ENCODE measurements at regions not wholly inside any gene's neighbourhood (a gene's known extent, or its start where the extent isn't known, plus 50 kb on each side); places are given as distances from the start of the nearest gene placed in this dataset.
"Not testable (repeated sequence)": the region's sequence is repeated elsewhere in the genome, so short reads cannot be mapped to it uniquely, and the experiment has no call there.

GRCh38 chr9:12425878-12426864 is 267.0 kb upstream of the TYRP1 start:
- H3K36me3 ChIP-seq (ENCODE audit: control insufficient read depth, insufficient read depth, low read length): no peaks in the 10 kb centered on the region

GRCh38 chr9:12439267-12439666 is 253.9 kb upstream of the TYRP1 start:
- Histone ChIP-seq H3K9me3 (ENCODE audit: control insufficient read depth, insufficient read depth, low read depth, low read length) (no peaks in the 10 kb centered on the region), H3K27ac (ENCODE audit: low read length) (no peak overlapping the region), H3K36me3 (ENCODE audit: control insufficient read depth, insufficient read depth, low read length) (no peaks in the 10 kb centered on the region), H3K27me3 (ENCODE audit: control insufficient read depth, insufficient read depth, low read length) (no peaks in the 10 kb centered on the region), H3K4me1 (ENCODE audit: control insufficient read depth, insufficient read depth, low read length) (no peaks in the 10 kb centered on the region), H3K4me3 (ENCODE audit: low read depth in 2 of 2, low read length in 2 of 2) (no peak overlapping the region)
- POLR2A ChIA-PET: no interaction called here
- intact Hi-C loops (cut with micrococcal nuclease; ENCODE audit: unreplicated experiment): no loop called here
- in situ Hi-C loops (cut with HindIII; ENCODE audit: low pct_unique_long_range_greater_than_20kb, low sequenced_read_pairs): no loop called here
- CTCF ChIA-PET: no interaction called here
- DNase-seq (ENCODE audit: low read depth, low spot score) (no peak), ATAC-seq (no peak)
- BruUV-seq (replicated peaks): no TSS peak
- TF ChIP-seq REST (IDR thresholded peaks at IDR 0.05; ENCODE audit: insufficient read depth in 1 of 2, low read depth in 2 of 2, low read length in 1 of 2) (no peak), TCF7L2 (IDR thresholded peaks at IDR 0.05; ENCODE audit: low read depth, low read length) (no peak), POLR2AphosphoS5 (IDR thresholded peaks at IDR 0.05; ENCODE audit: low read depth, low read length) (no peak), SIN3A (IDR thresholded peaks at IDR 0.05; ENCODE audit: borderline replicate concordance, insufficient read depth, low read depth, low read length) (no peak), CTCF (IDR thresholded peaks at IDR 0.05) (no peak)

More at GRCh38 chr9:12425878-12426864, 267.0 kb upstream of the TYRP1 start:
- intact Hi-C loops (cut with micrococcal nuclease; ENCODE audit: unreplicated experiment) (no loop called here), in situ Hi-C loops (cut with HindIII; ENCODE audit: low pct_unique_long_range_greater_than_20kb, low sequenced_read_pairs) (no loop called here)
- BruUV-seq (replicated peaks): no TSS peak
- no peaks in the 10 kb centered on the region for H3K4me1 ChIP-seq (ENCODE audit: control insufficient read depth, insufficient read depth, low read length)
- H3K4me3 ChIP-seq (ENCODE audit: low read depth in 2 of 2, low read length in 2 of 2): no peak overlapping the region
- no peak for DNase-seq (ENCODE audit: low read depth, low spot score)
- ATAC-seq: no peak
- H3K27ac ChIP-seq (ENCODE audit: low read length): no peak overlapping the region
- H3K27me3 ChIP-seq (ENCODE audit: control insufficient read depth, insufficient read depth, low read length): no peaks in the 10 kb centered on the region
- H3K9me3 ChIP-seq (ENCODE audit: control insufficient read depth, insufficient read depth, low read depth, low read length): no peaks in the 10 kb centered on the region
- CTCF ChIA-PET: no interaction called here
- POLR2A ChIA-PET: no interaction called here
- no peak for TF ChIP-seq POLR2AphosphoS5 (IDR thresholded peaks at IDR 0.05; ENCODE audit: low read depth, low read length)
- no peak for TF ChIP-seq TCF7L2 (IDR thresholded peaks at IDR 0.05; ENCODE audit: low read depth, low read length)

GRCh38 chr9:12441080-12441479 is 252.1 kb upstream of the TYRP1 start:
- BruUV-seq (replicated peaks); ATAC-seq; in situ Hi-C loops (cut with HindIII; ENCODE audit: low pct_unique_long_range_greater_than_20kb, low sequenced_read_pairs); POLR2A ChIA-PET; intact Hi-C loops (cut with micrococcal nuclease; ENCODE audit: unreplicated experiment); H3K27me3 ChIP-seq (ENCODE audit: control insufficient read depth, insufficient read depth, low read length); CTCF ChIA-PET; H3K27ac ChIP-seq (ENCODE audit: low read length); H3K9me3 ChIP-seq (ENCODE audit: control insufficient read depth, insufficient read depth, low read depth, low read length); H3K4me1 ChIP-seq (ENCODE audit: control insufficient read depth, insufficient read depth, low read length); H3K36me3 ChIP-seq (ENCODE audit: control insufficient read depth, insufficient read depth, low read length); H3K4me3 ChIP-seq (ENCODE audit: low read depth in 2 of 2, low read length in 2 of 2); DNase-seq (ENCODE audit: low read depth, low spot score): not testable (repeated sequence)

All from Panc1 (cell line).